HG03280 (cell line): ENCODE measurements at regions not wholly inside any gene's neighbourhood (a gene's known extent, or its start where the extent isn't known, plus 50 kb on each side); places are given as distances from the start of the nearest gene placed in this dataset.
"Not testable (repeated sequence)": the region's sequence is repeated elsewhere in the genome, so short reads cannot be mapped to it uniquely, and the experiment has no call there.

ENCODE experiments used
- ATAC-seq: cut with Tn5 transposase; IDR thresholded peaks from one replicate; pipeline ENCODE4 v1.9.1; 2021; ENCODE audit warnings: mild to moderate bottlenecking, moderate library complexity; ENCODE audit not compliant: unreplicated experiment

- ATAC-seq, result not testable (repeated sequence)
Observed at GRCh38 chr13:46467694-46468093, 80.6 kb upstream of the RUBCNL start.

GRCh38 chr13:46466074-46466473 lies 79.0 kb upstream of the RUBCNL start:
- not testable (repeated sequence) for ATAC-seq

GRCh38 chr13:46463719-46464118 lies 76.7 kb upstream of the RUBCNL start:
- ATAC-seq, result no peak

- not testable (repeated sequence) for ATAC-seq
Observed at GRCh38 chr13:46460223-46460622, 73.2 kb upstream of the RUBCNL start.

- ATAC-seq, result not testable (repeated sequence)
Observed at GRCh38 chr13:46457255-46457654, 70.2 kb upstream of the RUBCNL start.

- peak; percentile 63 for ATAC-seq
Observed at GRCh38 chr13:46455924-46456323, 68.9 kb upstream of the RUBCNL start.

- ATAC-seq, result not testable (repeated sequence)
Observed at GRCh38 chr13:46451145-46451544, 64.1 kb upstream of the RUBCNL start.

GRCh38 chr13:46449949-46450348 lies 62.9 kb upstream of the RUBCNL start:
- ATAC-seq, result not testable (repeated sequence)

GRCh38 chr13:46448148-46448547 lies 61.1 kb upstream of the RUBCNL start:
- ATAC-seq, result not testable (repeated sequence)

- ATAC-seq, result not testable (repeated sequence)
Observed at GRCh38 chr13:46437808-46438404, 50.9 kb upstream of the RUBCNL start.
